HEK293 (cell line): ENCODE measurements at regions not wholly inside any gene's neighbourhood (a gene's known extent, or its start where the extent isn't known, plus 50 kb on each side); places are given as distances from the start of the nearest gene placed in this dataset.

ENCODE experiments used
- YY1 ChIP-seq: fragments of 450-650 bp; formaldehyde crosslinking; IDR thresholded peaks from 2 replicates; pipeline ENCODE4 v1.5.1; 2018; ENCODE audit warnings: missing biosample characterization, missing genetic modification characterization
- ZBTB48 ChIP-seq: fragments of 450-650 bp; formaldehyde crosslinking; IDR thresholded peaks from 2 replicates; pipeline ENCODE4 v1.5.1; 2016; ENCODE audit warnings: missing biosample characterization, missing genetic modification characterization
- ZNF121 ChIP-seq: fragments of 450-650 bp; formaldehyde crosslinking; IDR thresholded peaks from 2 replicates; pipeline ENCODE4 v1.5.1; 2016; ENCODE audit warnings: missing biosample characterization, missing genetic modification characterization
- ZNF146 ChIP-seq: fragments of 450-650 bp; formaldehyde crosslinking; IDR thresholded peaks from 2 replicates; pipeline ENCODE4 v1.5.1; 2016; ENCODE audit warnings: missing biosample characterization, missing genetic modification characterization
- ZNF174 ChIP-seq: fragments of 450-650 bp; formaldehyde crosslinking; IDR thresholded peaks from 2 replicates; pipeline ENCODE4 v1.5.0; 2017; ENCODE audit warnings: missing biosample characterization, mild to moderate bottlenecking, missing genetic modification characterization
- ZNF248 ChIP-seq: fragments of 450-650 bp; formaldehyde crosslinking; IDR thresholded peaks from 2 replicates; pipeline ENCODE4 v1.5.1; 2017; ENCODE audit warnings: missing biosample characterization, missing genetic modification characterization
- ZNF521 ChIP-seq: fragments of 450-650 bp; formaldehyde crosslinking; IDR thresholded peaks from 2 replicates; pipeline ENCODE4 v1.5.1; 2017; ENCODE audit warnings: missing biosample characterization, mild to moderate bottlenecking, missing genetic modification characterization
- ZNF777 ChIP-seq: fragments of 450-650 bp; formaldehyde crosslinking; IDR thresholded peaks from 2 replicates; pipeline ENCODE4 v1.5.1; 2017; ENCODE audit warnings: missing biosample characterization, missing genetic modification characterization, borderline replicate concordance
- TF ChIP-seq, protein P1 (sequence below): fragments of 450-650 bp; formaldehyde crosslinking; IDR thresholded peaks from 2 replicates; pipeline ENCODE4 v1.5.1; 2016; ENCODE audit warnings: missing biosample characterization, missing genetic modification characterization
- TF ChIP-seq, protein P2 (sequence below): fragments of 450-650 bp; formaldehyde crosslinking; IDR thresholded peaks from 2 replicates; pipeline ENCODE4 v1.5.1; 2016; ENCODE audit warnings: missing biosample characterization, missing genetic modification characterization
- TF ChIP-seq, protein P3 (sequence below): fragments of 450-650 bp; formaldehyde crosslinking; IDR thresholded peaks from 2 replicates; pipeline ENCODE4 v1.5.1; 2016; ENCODE audit warnings: missing biosample characterization, missing genetic modification characterization
- TF ChIP-seq, protein P4 (sequence below): fragments of 450-650 bp; formaldehyde crosslinking; IDR thresholded peaks from 2 replicates; pipeline ENCODE4 v1.5.1; 2016; ENCODE audit warnings: missing biosample characterization, missing genetic modification characterization, low read depth
- TF ChIP-seq, protein P5 (sequence below): fragments of 450-650 bp; formaldehyde crosslinking; IDR thresholded peaks from 2 replicates; pipeline ENCODE4 v1.5.1; 2016; ENCODE audit warnings: missing biosample characterization, missing genetic modification characterization
- TF ChIP-seq, protein P6 (sequence below): fragments of 450-650 bp; IDR thresholded peaks from 2 replicates; pipeline ENCODE4 v1.5.1; 2018; ENCODE audit warnings: missing biosample characterization, missing genetic modification characterization

DNA sequence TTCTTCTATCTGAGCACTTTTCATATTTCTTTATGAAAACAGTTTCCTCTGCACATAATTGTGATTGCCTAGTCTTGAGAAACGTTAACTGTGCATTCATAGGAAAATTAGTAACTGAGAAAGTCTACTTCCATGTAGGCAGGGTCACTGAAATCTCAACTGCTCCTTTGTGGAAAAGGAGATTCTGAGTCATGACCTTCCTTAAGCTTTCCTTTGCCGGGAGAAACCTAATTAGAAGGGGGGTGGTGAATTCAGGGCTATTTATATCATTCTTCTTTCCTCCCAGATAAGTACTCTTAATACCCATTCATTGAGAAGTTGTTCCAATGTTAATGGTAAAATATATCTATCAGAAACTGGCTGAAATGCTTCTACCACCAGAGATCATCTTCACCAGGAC lies 751.0 kb upstream of the TMEM132C start:
- TF ChIP-seq YY1 (no peak), ZNF146 (no peak), ZNF248 (tag by site-specific recombination) (no peak), ZNF521 (tag by site-specific recombination) (no peak), ZNF777 (tag by site-specific recombination) (no peak), ZBTB48 (tag by site-specific recombination) (no peak), ZNF121 (tag by site-specific recombination) (no peak), ZNF174 (no peak)
- TF ChIP-seq, protein P1, sequence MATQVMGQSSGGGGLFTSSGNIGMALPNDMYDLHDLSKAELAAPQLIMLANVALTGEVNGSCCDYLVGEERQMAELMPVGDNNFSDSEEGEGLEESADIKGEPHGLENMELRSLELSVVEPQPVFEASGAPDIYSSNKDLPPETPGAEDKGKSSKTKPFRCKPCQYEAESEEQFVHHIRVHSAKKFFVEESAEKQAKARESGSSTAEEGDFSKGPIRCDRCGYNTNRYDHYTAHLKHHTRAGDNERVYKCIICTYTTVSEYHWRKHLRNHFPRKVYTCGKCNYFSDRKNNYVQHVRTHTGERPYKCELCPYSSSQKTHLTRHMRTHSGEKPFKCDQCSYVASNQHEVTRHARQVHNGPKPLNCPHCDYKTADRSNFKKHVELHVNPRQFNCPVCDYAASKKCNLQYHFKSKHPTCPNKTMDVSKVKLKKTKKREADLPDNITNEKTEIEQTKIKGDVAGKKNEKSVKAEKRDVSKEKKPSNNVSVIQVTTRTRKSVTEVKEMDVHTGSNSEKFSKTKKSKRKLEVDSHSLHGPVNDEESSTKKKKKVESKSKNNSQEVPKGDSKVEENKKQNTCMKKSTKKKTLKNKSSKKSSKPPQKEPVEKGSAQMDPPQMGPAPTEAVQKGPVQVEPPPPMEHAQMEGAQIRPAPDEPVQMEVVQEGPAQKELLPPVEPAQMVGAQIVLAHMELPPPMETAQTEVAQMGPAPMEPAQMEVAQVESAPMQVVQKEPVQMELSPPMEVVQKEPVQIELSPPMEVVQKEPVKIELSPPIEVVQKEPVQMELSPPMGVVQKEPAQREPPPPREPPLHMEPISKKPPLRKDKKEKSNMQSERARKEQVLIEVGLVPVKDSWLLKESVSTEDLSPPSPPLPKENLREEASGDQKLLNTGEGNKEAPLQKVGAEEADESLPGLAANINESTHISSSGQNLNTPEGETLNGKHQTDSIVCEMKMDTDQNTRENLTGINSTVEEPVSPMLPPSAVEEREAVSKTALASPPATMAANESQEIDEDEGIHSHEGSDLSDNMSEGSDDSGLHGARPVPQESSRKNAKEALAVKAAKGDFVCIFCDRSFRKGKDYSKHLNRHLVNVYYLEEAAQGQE (tag by site-specific recombination): no peak
- TF ChIP-seq, protein P2, sequence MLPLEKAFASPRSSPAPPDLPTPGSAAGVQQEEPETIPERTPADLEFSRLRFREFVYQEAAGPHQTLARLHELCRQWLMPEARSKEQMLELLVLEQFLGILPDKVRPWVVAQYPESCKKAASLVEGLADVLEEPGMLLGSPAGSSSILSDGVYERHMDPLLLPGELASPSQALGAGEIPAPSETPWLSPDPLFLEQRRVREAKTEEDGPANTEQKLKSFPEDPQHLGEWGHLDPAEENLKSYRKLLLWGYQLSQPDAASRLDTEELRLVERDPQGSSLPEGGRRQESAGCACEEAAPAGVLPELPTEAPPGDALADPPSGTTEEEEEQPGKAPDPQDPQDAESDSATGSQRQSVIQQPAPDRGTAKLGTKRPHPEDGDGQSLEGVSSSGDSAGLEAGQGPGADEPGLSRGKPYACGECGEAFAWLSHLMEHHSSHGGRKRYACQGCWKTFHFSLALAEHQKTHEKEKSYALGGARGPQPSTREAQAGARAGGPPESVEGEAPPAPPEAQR (tag by site-specific recombination): no peak
- TF ChIP-seq, protein P3, sequence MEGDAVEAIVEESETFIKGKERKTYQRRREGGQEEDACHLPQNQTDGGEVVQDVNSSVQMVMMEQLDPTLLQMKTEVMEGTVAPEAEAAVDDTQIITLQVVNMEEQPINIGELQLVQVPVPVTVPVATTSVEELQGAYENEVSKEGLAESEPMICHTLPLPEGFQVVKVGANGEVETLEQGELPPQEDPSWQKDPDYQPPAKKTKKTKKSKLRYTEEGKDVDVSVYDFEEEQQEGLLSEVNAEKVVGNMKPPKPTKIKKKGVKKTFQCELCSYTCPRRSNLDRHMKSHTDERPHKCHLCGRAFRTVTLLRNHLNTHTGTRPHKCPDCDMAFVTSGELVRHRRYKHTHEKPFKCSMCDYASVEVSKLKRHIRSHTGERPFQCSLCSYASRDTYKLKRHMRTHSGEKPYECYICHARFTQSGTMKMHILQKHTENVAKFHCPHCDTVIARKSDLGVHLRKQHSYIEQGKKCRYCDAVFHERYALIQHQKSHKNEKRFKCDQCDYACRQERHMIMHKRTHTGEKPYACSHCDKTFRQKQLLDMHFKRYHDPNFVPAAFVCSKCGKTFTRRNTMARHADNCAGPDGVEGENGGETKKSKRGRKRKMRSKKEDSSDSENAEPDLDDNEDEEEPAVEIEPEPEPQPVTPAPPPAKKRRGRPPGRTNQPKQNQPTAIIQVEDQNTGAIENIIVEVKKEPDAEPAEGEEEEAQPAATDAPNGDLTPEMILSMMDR: no peak
- TF ChIP-seq, protein P4, sequence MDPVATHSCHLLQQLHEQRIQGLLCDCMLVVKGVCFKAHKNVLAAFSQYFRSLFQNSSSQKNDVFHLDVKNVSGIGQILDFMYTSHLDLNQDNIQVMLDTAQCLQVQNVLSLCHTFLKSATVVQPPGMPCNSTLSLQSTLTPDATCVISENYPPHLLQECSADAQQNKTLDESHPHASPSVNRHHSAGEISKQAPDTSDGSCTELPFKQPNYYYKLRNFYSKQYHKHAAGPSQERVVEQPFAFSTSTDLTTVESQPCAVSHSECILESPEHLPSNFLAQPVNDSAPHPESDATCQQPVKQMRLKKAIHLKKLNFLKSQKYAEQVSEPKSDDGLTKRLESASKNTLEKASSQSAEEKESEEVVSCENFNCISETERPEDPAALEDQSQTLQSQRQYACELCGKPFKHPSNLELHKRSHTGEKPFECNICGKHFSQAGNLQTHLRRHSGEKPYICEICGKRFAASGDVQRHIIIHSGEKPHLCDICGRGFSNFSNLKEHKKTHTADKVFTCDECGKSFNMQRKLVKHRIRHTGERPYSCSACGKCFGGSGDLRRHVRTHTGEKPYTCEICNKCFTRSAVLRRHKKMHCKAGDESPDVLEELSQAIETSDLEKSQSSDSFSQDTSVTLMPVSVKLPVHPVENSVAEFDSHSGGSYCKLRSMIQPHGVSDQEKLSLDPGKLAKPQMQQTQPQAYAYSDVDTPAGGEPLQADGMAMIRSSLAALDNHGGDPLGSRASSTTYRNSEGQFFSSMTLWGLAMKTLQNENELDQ (tag by site-specific recombination): no peak
- TF ChIP-seq, protein P5, sequence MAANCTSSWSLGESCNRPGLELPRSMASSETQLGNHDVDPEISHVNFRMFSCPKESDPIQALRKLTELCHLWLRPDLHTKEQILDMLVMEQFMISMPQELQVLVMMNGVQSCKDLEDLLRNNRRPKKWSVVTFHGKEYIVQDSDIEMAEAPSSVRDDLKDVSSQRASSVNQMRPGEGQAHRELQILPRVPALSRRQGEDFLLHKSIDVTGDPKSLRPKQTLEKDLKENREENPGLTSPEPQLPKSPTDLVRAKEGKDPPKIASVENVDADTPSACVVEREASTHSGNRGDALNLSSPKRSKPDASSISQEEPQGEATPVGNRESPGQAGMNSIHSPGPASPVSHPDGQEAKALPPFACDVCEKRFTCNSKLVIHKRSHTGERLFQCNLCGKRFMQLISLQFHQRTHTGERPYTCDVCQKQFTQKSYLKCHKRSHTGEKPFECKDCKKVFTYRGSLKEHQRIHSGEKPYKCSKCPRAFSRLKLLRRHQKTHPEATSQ: no peak
- TF ChIP-seq, protein P6, sequence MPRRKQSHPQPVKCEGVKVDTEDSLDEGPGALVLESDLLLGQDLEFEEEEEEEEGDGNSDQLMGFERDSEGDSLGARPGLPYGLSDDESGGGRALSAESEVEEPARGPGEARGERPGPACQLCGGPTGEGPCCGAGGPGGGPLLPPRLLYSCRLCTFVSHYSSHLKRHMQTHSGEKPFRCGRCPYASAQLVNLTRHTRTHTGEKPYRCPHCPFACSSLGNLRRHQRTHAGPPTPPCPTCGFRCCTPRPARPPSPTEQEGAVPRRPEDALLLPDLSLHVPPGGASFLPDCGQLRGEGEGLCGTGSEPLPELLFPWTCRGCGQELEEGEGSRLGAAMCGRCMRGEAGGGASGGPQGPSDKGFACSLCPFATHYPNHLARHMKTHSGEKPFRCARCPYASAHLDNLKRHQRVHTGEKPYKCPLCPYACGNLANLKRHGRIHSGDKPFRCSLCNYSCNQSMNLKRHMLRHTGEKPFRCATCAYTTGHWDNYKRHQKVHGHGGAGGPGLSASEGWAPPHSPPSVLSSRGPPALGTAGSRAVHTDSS (tag by site-specific recombination): no peak
